Trophoblast cell (in vitro differentiated cells and primary cell): ENCODE measurements at regions not wholly inside any gene's neighbourhood (a gene's known extent, or its start where the extent isn't known, plus 50 kb on each side); places are given as distances from the start of the nearest gene placed in this dataset.

Experiments used
- DNase-seq, 2 donors: peaks; one replicate each; pipeline ENCODE4 v3.0.0-alpha.2; 2016
- H2AFZ ChIP-seq: 2 replicates; pipeline ENCODE4 v1.6.1; 2013; ENCODE audit warnings: low read length, moderate library complexity, mild to moderate bottlenecking; ENCODE audit not compliant: insufficient read depth, poor library complexity
- H2AK5ac ChIP-seq: 2 replicates; pipeline ENCODE4 v1.6.1; 2013; ENCODE audit warnings: mild to moderate bottlenecking, low read length
- H2BK120ac ChIP-seq: 2 replicates; pipeline ENCODE4 v1.6.1; 2013; ENCODE audit warnings: low read length, mild to moderate bottlenecking, moderate library complexity; ENCODE audit not compliant: insufficient read depth, poor library complexity
- H2BK12ac ChIP-seq: 2 replicates; pipeline ENCODE4 v1.6.1; 2013; ENCODE audit warnings: mild to moderate bottlenecking, low read length, moderate library complexity
- H2BK5ac ChIP-seq: 2 replicates; pipeline ENCODE4 v1.6.1; 2013; ENCODE audit warnings: low read length, low read depth, moderate library complexity, mild to moderate bottlenecking; ENCODE audit not compliant: poor library complexity
- H3K14ac ChIP-seq: 2 replicates; pipeline ENCODE4 v1.6.1; 2013; ENCODE audit warnings: mild to moderate bottlenecking, low read length
- H3K18ac ChIP-seq: 2 replicates; pipeline ENCODE4 v1.6.1; 2013; ENCODE audit warnings: mild to moderate bottlenecking, low read length
- H3K23ac ChIP-seq: 2 replicates; pipeline ENCODE4 v1.6.1; 2013; ENCODE audit warnings: low read length
- H3K27ac ChIP-seq: 2 replicates; pipeline ENCODE4 v1.5.1; 2013; ENCODE audit warnings: low read depth, mild to moderate bottlenecking, inconsistent platforms, low read length, moderate library complexity
- H3K27me3 ChIP-seq: 2 replicates; pipeline ENCODE4 v1.6.1; 2013; ENCODE audit warnings: inconsistent platforms, mild to moderate bottlenecking, low read length, moderate library complexity; ENCODE audit not compliant: insufficient read depth
- H3K36me3 ChIP-seq, 2 experiments: 1 replicate in 1 of 2; 2 replicates in 1 of 2; pipeline ENCODE4 v1.6.1; 2013; ENCODE audit warnings: low read length in 2 of 2, mild to moderate bottlenecking in 2 of 2, moderate library complexity in 1 of 2; ENCODE audit not compliant: insufficient read depth in 2 of 2, control insufficient read depth in 1 of 2
- H3K4ac ChIP-seq: 2 replicates; pipeline ENCODE4 v1.6.1; 2013; ENCODE audit warnings: low read depth, mild to moderate bottlenecking, low read length, moderate library complexity
- H3K4me1 ChIP-seq, 2 experiments: 1 replicate in 1 of 2; 2 replicates in 1 of 2; pipeline ENCODE4 v1.6.1; 2013; ENCODE audit warnings: low read length in 2 of 2, mild to moderate bottlenecking in 2 of 2, moderate library complexity in 1 of 2; ENCODE audit not compliant: insufficient read depth in 2 of 2, control insufficient read depth in 1 of 2
- H3K4me2 ChIP-seq: 2 replicates; pipeline ENCODE4 v1.6.1; 2013; ENCODE audit warnings: inconsistent platforms, mild to moderate bottlenecking, low read length, moderate library complexity
- H3K4me3 ChIP-seq: 2 replicates; pipeline ENCODE4 v1.5.1; 2013; ENCODE audit warnings: mild to moderate bottlenecking, low read depth, low read length, inconsistent platforms
- H3K79me1 ChIP-seq: one replicate; pipeline ENCODE4 v1.6.1; 2013; ENCODE audit warnings: low read length
- H3K79me2 ChIP-seq: 2 replicates; pipeline ENCODE4 v1.6.1; 2013; ENCODE audit warnings: low read length, mild to moderate bottlenecking; ENCODE audit not compliant: control insufficient read depth, insufficient read depth, poor library complexity
- H3K9ac ChIP-seq: 2 replicates; pipeline ENCODE4 v1.6.1; 2013; ENCODE audit warnings: mild to moderate bottlenecking, low read length
- H3K9me3 ChIP-seq: 2 replicates; pipeline ENCODE4 v1.6.1; 2013; ENCODE audit warnings: low read depth, mild to moderate bottlenecking, control low read depth, inconsistent platforms, low read length; ENCODE audit not compliant: insufficient read depth
- H4K12ac ChIP-seq: 2 replicates; pipeline ENCODE4 v1.6.1; 2013; ENCODE audit warnings: low read depth, mild to moderate bottlenecking, low read length, moderate library complexity
- H4K8ac ChIP-seq: 2 replicates; pipeline ENCODE4 v1.6.1; 2013; ENCODE audit warnings: low read depth, mild to moderate bottlenecking, low read length, moderate library complexity
- H4K91ac ChIP-seq: one replicate; pipeline ENCODE4 v1.6.1; 2013; ENCODE audit warnings: low read depth, mild to moderate bottlenecking, low read length, moderate library complexity
- WGBS: extraction: QIAGEN DNeasy Blood & Tissue Kit; methylation state at CpG from one replicate; pipeline ENCODE4 v1.1.7; 2013; ENCODE audit warnings: missing lambda C conversion rate; ENCODE audit not compliant: insufficient read length, insufficient coverage; ENCODE audit errors: extremely low coverage; 5-methylcytosine and 5-hydroxymethylcytosine counted together

DNA sequence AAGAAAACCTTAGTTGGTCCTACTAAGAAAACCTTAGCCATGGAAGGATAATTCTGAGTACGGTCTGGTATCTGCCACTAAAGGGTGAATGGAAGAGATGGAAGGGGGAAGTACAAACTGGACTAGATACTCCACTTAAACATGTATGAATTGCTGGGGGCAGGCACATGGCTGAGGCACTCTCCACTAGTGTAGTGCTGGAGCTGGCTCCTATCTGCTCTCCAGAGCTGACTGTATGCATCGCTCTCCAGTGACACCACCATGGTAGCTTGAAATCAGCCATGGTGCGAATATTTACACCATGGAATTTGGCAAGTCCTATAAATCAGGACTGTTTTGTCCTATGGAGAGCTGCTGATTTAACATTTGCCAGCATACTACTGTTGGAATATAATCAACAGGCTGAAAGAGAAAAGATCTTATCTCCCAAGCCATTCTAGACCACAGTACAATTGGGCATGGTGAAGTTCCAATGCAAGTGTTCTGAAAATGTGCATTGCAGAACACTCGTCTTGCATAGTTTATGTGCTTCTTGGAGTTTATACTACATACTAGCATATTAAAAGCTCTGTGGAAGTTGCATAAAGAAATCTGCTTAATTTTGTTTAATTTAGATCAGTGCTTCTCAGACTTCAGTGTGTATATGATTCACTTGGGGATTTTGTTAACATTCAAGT is 277.4 kb downstream of the TDRD15 start:
- no peak overlapping the region for H3K14ac ChIP-seq
- no peaks in the 10 kb centered on the region for H3K27me3 ChIP-seq
- no CpG with 5 or more reads among the region's 4 CpGs for WGBS
- H2BK5ac ChIP-seq = no peak overlapping the region
- H3K79me2 ChIP-seq = no peaks in the 10 kb centered on the region
- no peak overlapping the region for H2AFZ ChIP-seq
- H3K9ac ChIP-seq = no peak overlapping the region
- H4K12ac ChIP-seq = no peak overlapping the region
- no peaks in the 10 kb centered on the region for H3K79me1 ChIP-seq
- H2AK5ac ChIP-seq = no peak overlapping the region
- no peaks in the 10 kb centered on the region for H3K36me3 ChIP-seq
- H3K4me2 ChIP-seq = no peak overlapping the region
- no peak overlapping the region for H4K91ac ChIP-seq
- H3K27ac ChIP-seq = no peak overlapping the region
- H3K23ac ChIP-seq = no peak overlapping the region
- no peak overlapping the region for H4K8ac ChIP-seq
- DNase-seq = no peak
- H3K4me3 ChIP-seq = no peak overlapping the region
- H2BK12ac ChIP-seq = no peak overlapping the region
- no peak overlapping the region for H3K4ac ChIP-seq
- H3K9me3 ChIP-seq = no peaks in the 10 kb centered on the region
- H3K4me1 ChIP-seq = no peaks in the 10 kb centered on the region
- no peak overlapping the region for H3K18ac ChIP-seq
- H2BK120ac ChIP-seq = no peak overlapping the region

DNA sequence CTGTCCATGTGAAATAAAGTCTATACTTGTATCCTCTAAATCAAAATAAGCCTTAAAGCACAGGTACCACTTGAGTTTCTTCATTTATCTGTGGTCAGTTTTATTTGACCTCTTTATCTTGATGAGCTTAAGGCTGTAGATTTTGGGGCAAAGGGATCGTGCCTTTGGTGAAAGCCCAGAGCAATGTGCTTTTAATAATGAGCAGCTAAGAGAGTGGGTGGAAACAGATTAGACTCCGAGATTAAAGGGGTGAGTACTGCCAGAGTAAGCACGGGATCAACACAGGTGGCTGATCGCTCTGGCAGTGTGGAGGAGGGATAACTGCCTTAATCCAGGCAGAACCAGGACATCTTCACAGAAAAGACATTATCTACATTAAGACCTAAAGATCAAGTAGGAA is 280.4 kb downstream of the TDRD15 start:
- Histone ChIP-seq H2BK120ac (no peak overlapping the region), H3K27me3 (no peaks in the 10 kb centered on the region), H3K14ac (no peak overlapping the region), H3K4me1 (no peaks in the 10 kb centered on the region), H3K4ac (no peak overlapping the region), H3K23ac (no peak overlapping the region), H3K4me3 (no peak overlapping the region), H2BK12ac (no peak overlapping the region), H2AK5ac (no peak overlapping the region), H3K9me3 (no peaks in the 10 kb centered on the region), H4K12ac (no peak overlapping the region), H3K79me1 (no peaks in the 10 kb centered on the region), H2AFZ (no peak overlapping the region), H3K36me3 (no peaks in the 10 kb centered on the region), H3K9ac (no peak overlapping the region), H3K27ac (no peak overlapping the region), H3K4me2 (no peak overlapping the region), H3K79me2 (no peaks in the 10 kb centered on the region), H4K91ac (no peak overlapping the region), H2BK5ac (no peak overlapping the region), H3K18ac (no peak overlapping the region), H4K8ac (no peak overlapping the region)
- DNase-seq = no peak
- no CpG with 5 or more reads among the region's 4 CpGs for WGBS

DNA sequence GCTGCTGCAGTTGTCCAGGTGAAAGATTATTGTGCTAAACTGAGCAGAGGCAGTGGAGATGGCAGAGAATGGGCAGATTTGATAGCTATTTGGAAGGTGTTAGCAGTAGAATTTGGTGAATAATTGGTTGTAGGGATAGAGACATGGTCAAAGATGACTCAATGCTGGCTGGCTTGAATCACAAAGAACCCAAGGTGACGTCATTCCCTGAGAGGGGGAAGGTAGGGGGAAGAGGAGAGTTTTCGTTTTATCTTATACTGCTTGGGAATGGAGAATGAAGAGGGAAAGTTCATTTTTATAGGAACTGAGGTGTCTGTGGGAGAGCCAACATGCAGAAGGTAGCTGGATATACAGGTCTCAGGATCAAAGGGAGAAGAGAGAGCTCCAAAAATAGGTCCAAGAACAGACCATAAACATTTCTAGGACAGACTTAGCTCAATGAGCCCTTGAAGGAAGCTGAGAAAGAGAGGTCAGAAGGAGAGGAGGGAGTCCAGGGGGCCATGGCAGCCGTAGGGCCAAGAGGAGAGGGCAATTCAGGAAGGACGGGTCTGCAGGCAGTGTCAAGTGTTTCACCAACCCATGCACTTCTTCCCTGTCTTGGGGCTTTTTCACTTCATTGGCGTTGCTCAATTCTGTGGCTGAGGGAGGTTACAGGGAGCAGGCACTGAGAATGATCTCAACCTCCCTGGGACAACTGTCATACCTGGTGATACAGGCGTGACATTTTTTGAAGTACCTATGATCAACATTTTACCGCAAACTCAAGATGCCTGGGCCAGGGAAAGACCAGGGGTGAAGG is 281.3 kb downstream of the TDRD15 start:
- H3K4me3 ChIP-seq = no peak overlapping the region
- no peak overlapping the region for H3K23ac ChIP-seq
- H3K4ac ChIP-seq = no peak overlapping the region
- no peaks in the 10 kb centered on the region for H3K27me3 ChIP-seq
- H2BK12ac ChIP-seq = no peak overlapping the region
- H4K8ac ChIP-seq = no peak overlapping the region
- H4K91ac ChIP-seq = no peak overlapping the region
- H3K27ac ChIP-seq = no peak overlapping the region
- no peak overlapping the region for H2BK5ac ChIP-seq
- no peak overlapping the region for H3K9ac ChIP-seq
- no peaks in the 10 kb centered on the region for H3K79me1 ChIP-seq
- H3K4me1 ChIP-seq = no peaks in the 10 kb centered on the region
- no peak overlapping the region for H3K4me2 ChIP-seq
- peak in 1 of 2 donors; percentile 4 for DNase-seq
- H3K18ac ChIP-seq = no peak overlapping the region
- H3K36me3 ChIP-seq = no peaks in the 10 kb centered on the region
- H2AFZ ChIP-seq = no peak overlapping the region
- no peaks in the 10 kb centered on the region for H3K79me2 ChIP-seq
- no peak overlapping the region for H4K12ac ChIP-seq
- H2BK120ac ChIP-seq = no peak overlapping the region
- H3K14ac ChIP-seq = no peak overlapping the region
- no peak overlapping the region for H2AK5ac ChIP-seq
- no peaks in the 10 kb centered on the region for H3K9me3 ChIP-seq
- WGBS = no CpG with 5 or more reads among the region's 7 CpGs

DNA sequence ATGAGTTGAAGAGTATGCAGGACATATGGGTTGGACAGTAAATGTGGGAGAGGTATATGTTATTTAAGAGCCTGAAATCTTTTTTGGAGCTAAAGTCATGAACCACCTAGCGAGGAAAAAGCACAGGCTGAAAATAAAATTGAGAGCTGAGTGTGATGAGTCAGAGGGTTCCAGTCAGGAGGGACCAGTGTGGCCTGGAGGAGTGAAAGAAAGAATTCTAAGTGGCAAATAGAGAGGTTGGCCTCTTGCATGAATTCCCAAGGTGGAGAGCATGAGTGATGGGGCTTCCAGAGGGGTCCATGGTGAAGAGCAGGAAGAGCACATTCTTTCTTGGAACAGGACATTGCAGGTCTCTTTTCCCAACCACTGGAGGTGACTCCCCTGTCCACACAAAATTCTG is 282.6 kb downstream of the TDRD15 start:
- no peaks in the 10 kb centered on the region for H3K79me1 ChIP-seq
- no peak overlapping the region for H3K4ac ChIP-seq

More for the DNA sequence above, 282.6 kb downstream of the TDRD15 start:
- Histone ChIP-seq H2AFZ (no peak overlapping the region), H3K4me1 (no peaks in the 10 kb centered on the region), H4K91ac (no peak overlapping the region), H3K4me3 (no peak overlapping the region), H2BK120ac (no peak overlapping the region), H3K27me3 (no peaks in the 10 kb centered on the region), H2BK5ac (no peak overlapping the region), H3K4me2 (no peak overlapping the region), H3K36me3 (no peaks in the 10 kb centered on the region), H3K23ac (no peak overlapping the region), H3K9ac (no peak overlapping the region), H2BK12ac (no peak overlapping the region), H2AK5ac (no peak overlapping the region), H4K12ac (no peak overlapping the region), H3K18ac (no peak overlapping the region), H3K27ac (no peak overlapping the region), H3K9me3 (no peaks in the 10 kb centered on the region), H4K8ac (no peak overlapping the region), H3K79me2 (no peaks in the 10 kb centered on the region), H3K14ac (no peak overlapping the region)
- no CpG with 5 or more reads among the region's 1 CpG for WGBS
- no peak for DNase-seq
